GM19395 (cell line): ENCODE measurements at regions not wholly inside any gene's neighbourhood (a gene's known extent, or its start where the extent isn't known, plus 50 kb on each side); places are given as distances from the start of the nearest gene placed in this dataset.
"Not testable (repeated sequence)": the region's sequence is repeated elsewhere in the genome, so short reads cannot be mapped to it uniquely, and the experiment has no call there.

ENCODE experiments used
- ATAC-seq: cut with Tn5 transposase; IDR thresholded peaks from one replicate; pipeline ENCODE4 v1.9.1; 2021; ENCODE audit warnings: mild to moderate bottlenecking, moderate library complexity; ENCODE audit not compliant: unreplicated experiment

DNA sequence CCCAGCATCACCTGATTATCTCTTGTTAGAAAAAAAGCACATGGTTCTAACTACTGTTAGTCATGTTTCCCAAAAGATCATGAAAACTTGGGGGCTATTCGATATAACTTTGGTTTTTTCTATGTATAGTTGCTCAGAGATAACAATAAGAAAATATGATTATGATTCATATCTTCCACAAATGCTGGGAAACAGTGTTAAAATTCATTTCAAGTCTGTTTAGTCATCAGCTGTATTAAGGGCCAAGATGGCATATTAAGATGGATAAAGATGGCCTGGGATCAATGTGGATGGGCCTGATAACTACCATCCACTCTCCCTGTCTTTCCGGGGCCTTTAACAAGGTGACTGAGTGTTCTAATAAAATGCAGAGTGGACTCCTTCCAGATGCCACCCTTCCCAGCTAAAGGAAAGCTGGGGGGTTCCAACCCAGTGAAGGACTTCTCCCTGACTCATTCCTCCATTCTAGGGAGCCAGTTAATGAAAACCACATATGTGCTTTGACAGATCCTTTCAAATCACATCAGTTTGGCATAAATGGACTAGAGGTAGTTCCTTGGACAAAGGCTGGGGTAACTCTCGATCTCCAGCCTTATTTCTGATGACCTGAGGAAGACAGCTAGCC lies 221.6 kb downstream of the VAPA start:
- ATAC-seq: no peak

DNA sequence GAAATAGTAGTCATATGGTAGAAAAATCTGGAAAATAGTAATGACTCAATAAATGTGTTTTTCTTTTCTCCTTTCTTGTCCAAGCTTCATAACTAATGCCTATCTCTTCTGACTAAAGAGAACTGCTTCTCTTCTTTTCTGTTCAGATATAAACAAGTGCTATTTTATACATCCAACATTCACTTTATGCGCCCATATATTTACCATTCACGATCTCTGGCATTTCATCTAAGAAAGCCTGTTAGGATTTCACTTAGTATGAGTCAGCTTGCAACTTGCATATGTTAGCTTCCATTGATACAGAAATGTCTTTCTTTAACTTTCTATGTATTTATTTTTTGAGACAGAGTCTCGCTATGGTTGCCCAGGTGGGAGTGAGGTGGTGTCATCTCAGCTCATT lies 224.9 kb downstream of the VAPA start:
- no peak for ATAC-seq

DNA sequence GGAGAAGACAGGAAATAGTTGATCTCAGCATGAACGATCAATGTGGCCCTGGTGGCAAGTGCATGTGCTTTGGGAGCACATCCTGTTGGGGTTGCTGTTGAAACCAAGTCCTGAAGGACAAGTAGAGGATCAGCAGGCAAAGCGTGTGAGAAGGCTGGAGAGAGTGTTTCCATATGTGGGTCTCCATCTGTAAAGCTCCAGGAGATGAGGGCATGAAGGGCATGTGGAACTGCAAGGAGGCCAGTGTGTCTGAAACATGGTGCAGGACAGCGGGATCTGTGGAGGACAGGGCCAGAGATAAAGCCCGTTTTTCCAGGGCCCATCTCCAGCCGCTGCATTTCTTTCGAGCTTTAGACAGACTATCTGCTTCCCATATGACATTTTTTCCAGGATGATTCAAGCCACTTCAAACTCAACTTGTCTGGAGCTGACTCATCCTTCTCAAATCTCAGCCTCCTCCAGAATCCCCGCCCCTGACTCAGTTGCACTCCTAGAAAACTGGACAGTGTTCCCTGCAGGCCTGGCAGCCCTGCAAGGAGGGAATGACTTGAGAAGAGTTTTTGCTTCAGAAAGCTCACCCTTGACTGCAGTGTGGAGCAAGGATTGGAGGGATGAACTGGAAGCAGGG lies 226.1 kb downstream of the VAPA start:
- ATAC-seq: no peak

DNA sequence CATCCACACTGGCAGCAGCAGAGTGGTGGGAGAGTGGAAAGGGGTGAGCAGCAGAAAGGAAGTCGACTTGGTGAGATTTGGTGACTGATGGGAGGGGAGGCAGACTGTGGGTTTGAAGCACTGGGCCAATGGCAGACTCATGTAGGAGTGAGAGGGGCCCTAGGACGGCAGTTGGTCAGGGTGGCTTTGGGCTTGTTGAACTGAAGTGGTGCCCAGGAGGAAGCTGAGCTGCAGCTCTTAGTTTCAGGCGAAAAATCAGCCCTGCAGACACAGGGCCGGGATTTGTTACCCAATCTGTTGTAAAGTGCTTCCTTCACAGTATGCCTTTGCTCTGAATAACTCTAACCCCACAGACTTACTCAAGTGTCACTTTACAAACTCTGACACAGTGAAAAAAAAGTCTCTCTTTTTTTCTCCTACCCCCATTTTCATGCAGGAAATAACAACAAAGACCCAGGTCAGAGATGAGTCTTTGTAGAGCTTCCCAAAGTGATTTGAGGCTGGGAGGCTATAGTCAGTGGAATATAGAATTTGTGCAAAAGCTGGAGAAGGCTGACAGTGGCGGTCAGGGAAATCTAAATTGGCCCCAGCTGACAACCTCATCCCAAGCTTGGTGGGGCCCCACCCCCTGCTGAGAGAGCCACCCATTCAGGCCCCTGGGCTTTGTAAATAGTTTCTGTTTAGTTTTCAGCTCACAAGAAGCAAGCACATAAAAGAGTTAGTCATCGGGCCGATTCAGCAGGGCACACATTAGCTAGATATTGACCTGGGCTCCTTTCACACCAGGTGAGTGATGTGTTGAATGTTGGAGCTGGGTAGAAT lies 226.9 kb downstream of the VAPA start:
- ATAC-seq: no peak

DNA sequence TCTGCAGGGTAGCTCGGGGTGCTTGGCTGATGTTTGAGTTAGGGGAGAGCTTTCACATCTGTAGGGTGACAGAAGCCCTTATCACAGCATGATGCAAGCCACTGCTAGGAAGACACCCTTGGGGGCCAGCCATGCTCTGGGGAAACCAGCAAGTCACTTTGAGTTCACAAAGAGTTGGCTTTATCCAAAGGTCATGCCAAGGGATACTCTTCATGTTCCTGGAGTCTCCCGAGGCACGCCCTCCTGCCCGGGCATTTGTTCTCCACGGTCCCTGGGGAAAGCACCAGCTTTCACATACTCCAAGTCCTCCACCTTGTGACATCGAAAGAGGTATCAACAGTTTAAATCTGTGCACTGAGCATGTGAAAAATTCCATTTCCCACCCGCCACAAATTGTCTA lies 227.7 kb downstream of the VAPA start:
- ATAC-seq: no peak

DNA sequence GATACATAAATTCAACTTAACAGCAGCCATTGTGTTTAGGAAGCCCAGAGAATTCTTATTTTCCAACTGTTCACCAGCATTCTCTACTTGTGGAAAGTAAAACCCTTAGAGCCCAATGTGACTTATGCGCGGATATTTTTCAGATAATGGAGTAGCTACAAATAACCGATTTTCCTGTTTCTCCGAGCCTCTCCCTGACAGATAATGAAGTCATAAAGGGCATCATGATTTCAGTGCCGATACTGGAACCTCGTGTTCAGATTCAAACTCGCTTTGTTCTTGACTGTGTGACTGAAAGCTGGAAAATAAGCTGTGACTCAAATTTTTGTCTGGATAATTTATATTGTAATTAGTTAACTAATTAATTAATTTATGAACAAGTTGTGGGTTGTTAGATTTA lies 228.2 kb downstream of the VAPA start:
- no peak for ATAC-seq

DNA sequence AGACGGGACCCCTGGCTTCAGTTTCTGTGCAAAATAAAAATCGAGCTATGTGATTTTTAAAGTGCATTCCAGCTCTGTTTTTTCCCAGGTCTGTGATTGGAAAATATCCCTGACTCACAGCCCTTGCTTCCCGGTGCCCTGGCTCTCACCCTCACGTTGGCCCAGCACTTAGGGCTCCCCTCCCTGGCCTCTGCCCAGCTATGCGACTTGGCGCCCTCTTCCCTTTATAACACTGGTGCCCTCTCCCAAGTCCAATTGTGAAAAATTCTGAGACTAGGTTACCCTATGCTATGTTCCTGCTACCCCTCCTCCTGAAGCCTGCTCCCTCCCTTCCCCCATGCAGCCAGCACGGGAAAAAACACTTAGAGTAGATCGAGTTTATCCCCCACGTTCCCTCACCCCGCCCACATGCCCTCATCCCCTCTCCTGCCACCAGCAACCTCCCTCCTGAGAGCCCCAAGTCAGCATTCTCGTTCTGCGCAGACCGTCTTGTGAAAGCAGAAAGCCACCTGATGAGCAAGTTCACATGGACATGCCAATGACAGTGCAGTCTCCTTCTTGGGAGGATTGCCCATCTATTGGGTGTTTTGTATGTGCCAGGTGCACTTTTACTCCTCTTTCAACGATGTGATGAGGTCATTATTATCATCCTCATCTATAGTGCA lies 228.8 kb downstream of the VAPA start:
- no peak for ATAC-seq

DNA sequence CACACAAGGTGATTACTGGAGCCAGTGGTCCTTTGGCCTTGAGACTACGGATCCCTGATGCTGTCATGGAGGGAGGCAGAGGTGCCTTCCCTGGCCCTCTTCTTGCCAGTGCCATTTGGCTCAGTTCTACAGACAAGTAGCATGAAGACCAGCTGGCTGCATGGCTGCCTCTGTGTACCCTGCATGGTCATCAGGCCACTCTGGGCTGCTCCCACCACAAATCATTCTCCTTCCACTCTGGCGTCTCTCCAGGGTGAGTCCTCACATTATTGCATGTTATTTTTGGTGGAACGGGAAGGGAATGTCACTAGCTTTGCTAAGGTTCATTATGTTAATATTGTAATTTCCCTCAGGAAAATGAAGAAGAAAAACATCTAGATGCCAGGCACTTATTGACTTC lies 229.8 kb downstream of the VAPA start:
- no peak for ATAC-seq

DNA sequence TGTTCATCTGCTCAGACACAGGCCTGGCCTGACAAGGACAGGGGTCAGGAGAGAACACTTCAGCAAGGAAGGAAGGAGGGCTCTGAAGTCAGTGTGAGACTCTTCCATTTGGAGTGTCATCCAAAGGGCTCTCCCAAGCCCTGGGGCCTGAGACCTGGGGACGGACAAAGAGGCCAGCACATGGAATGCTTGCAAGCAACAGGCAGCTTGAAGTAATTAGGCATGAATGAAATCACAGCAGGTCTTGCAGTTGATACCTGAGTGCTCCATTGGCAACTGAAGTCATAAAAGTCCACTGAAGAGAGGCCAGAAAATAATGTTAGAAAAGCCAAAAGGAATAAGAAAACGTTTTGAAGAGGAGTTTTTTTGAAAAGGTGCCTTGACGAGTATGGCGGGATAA lies 231.7 kb downstream of the VAPA start:
- ATAC-seq: no peak

DNA sequence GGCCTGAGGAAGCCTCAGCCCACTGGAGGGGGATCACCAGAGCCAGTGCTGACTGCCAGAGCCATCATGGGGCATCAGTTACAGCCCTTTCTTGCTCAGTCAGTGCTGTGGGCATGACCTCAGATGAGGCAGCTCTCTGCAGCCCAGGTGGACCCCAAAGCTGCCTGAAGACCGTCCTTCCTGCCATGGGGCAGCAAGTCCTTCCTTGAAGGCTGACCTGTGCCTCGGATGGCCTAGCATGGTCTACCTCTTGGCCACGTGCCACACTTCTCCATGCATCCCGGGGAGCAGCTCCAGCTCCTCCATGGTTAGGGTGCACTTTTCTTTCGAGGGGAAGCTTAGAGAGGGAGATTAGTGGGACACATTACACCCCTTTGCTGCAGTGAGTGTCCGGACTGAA lies 233.4 kb downstream of the VAPA start:
- ATAC-seq: no peak

DNA sequence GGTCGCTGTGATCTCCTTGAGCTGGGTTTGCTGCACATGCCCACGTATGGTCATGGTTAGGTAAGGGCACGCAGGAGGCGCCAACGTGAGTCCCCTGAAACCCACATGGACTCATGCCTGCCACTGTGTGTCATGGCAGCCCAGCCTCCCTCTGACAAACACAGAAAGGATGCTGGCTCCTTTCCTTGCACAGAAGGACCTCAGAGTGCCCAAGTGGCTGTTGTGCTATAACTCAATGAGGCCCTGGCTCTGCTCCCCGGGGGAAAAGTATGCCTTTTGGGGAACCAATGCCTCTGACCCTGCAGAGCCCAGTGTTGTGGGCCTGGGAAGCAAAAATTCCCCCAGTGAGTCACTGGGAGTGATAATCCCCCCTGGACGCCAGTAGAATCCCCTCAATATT lies 233.9 kb downstream of the VAPA start:
- ATAC-seq: no peak

DNA sequence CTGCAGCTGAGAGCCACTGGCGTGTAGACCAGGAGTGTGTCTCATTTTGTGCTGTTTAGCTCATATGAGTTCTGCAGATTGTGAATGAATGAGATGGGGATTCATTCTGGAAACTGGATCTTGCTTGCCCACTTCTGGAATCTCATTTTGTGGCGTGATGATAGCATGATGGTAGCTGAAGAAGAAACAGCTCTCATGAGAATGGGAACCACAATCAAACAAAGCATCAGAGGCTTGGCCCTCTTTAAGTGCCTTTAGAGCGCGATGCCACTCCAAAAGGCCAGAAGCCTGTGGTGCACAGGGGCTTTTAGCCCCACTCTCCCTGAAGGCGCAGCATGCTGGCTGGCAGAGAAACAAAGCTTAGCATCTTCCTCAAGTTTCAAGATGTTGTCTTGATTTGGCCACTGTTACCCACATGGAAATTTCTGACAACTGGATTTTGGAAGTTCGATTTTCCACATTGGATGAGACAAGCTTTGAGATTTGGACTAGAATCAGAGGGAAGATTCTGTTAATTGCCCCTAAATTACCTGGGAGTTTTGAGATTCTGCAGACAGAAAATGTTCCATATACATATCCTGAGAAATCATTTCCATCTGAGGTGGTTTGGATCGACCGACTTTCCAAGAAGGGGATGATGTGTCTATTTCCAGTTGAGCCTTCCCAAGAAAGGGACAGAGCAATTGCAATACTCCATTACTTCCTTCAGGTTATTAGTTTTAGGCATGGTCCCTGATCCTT lies 234.5 kb downstream of the VAPA start:
- ATAC-seq: no peak

DNA sequence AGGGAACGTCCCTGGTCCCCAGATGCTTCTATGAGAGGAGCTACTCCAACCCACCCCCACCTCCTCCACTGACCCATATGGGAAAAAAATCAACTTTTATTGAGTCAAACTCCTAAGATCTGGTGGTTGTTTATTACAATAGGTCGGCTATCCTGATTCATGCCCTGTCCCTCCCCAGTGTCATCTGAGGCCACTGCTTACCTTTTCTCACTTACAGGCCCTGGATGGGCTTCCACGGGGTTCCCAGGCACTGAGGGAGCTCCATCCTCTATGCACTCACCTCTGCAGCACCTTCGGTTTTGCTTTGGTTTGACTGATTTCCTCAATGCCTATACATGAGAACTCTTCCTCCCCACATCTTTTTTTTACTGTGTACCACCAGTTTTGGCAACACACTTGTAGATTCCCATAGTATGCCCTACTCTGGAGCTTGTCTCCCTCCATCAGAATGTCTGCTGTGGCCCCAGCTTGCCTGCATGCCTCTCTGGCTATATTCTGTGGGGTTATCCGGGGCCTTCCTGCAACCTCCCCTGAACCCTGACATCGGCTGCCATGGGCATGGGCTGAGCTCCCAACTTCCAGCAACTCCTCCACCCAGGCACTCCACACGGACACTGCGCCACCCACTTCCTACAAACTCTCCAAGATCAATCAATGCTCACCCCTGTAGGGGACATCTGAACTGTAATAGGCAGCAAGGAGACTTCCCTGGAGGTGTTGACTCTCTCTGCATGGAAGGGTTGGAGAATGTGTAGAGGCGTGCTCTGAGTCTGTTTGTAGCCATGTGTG lies 236.1 kb downstream of the VAPA start:
- ATAC-seq: no peak

DNA sequence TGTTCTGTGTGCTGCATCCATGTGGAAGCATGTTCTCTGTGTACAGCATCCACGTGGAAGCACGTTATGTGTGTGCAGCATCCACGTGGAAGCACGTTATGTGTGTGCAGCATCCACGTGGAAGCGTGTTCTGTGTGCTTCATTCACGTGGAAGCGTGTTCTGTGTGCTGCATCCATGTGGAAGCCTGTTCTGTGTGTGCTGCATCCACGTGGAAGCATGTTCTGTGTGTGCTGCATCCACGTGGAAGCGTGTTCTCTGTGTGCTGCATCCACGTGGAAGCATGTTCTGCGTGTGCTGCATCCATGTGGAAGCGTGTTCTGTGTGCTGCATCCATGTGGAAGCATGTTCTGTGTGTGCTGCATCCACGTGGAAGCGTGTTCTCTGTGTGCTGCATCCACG lies 236.8 kb downstream of the VAPA start:
- not testable (repeated sequence) for ATAC-seq

DNA sequence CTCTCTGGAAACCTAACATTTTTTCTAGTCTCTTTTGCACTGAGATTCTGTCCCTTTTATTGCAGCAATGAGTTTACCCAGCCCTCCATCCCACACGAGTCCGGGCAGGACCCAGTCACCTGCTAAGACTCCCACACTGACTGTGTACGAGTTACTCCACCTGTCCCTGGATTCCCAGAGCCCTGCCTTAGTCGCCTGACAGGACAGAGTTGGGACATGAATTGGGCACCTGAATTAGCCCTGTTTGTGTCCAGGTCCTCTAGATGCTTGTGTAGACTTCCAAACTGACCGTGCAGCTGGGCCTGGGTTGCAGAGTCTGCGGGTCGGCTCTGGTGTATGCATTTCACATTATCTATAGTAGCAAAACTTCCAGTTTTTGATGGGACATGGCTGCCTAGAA lies 238.7 kb downstream of the VAPA start:
- ATAC-seq: no peak

DNA sequence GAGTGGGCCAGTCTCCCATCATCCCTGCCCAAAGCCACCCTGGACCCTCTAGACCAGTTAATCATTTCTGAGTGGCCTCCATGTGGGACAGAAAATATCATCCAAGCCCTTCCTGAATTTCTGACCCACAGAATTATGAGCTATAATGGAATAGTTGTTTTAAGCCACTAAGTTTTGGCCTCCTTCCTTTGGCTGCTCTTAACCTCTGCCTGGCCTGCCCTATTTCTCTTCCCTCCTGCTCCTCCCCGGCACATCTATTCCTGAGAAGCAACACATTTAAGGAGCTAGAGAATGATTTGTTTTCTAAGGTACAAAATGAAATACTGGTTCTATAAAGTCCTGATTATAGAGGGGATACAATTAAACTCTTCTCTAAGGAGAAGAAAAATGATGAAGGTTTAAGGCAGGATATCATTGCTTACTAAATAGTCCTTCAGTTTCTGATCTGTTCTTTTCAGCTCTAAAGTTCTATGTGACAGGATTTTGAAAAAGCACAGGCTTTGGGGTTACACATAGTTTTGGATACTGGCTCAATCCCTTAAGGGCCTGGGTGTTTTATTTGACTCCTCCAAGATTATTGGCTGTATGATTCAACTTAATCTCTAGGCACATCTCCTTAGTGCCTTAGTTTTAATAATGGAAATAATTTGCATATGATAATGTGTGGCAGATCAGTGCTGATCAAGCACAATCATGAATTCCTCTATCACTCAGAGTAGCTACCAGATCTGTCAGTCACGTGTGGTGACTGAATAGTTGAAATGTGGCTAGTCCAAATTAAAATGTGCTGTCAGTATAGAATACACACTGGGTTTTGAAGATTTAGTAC lies 240.3 kb downstream of the VAPA start:
- no peak for ATAC-seq

DNA sequence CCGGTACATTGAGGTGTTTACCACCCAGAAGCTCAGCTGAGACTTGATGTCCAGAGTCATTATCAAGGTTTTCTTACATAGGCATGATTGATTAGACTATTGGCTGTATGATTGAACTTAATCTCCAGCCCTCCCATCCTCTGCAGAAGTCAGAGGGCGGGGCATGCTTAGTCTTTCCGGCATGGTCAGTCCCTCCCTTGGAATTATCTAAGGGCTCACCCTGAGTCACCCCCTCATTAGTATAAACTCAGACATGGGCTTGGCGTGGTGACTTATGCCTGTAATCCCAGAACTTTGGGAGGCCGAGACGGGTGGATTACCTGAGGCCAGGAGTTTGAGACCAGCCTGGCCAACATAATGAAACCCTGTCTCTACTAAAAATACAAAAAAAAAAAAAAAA lies 243.9 kb downstream of the VAPA start:
- no peak for ATAC-seq

DNA sequence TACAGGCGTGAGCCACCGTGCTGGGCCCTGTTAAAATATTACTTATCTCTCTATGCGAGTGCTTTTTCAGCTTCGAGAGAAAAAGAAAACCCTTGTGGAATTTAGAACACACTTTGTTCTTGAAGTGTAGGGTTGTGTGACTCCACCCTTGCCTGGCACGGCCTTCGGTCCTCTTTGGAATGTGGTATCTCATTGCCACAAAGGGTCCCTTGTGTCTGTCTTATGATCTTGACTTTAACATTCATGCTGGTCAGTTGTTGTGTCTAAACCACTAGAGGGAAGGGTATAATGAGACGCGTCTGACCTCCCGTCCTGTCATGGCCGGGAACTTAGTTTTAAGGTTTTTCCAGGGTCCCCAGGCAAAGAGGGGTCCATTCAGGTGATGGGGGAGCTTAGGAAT lies 246.4 kb downstream of the VAPA start:
- no peak for ATAC-seq

DNA sequence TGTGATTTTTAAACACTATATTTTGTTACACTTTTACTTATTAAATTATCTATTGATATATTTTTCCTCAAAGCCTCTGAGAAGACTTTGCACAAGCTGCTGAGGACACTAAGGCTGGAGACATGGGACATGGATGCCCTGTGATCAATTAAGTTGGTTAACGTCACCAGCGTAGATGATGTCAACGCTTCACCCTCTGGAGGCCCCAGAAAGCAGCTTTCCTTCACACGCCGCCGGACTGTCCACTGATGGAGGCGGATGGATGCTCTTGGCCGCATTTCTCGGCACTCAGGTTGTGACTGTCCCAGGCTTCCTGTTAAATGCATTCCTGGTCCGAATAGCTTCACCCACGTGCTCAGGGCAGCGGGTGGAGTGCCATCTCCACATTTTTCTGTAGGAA lies 247.5 kb downstream of the VAPA start:
- no peak for ATAC-seq
